ENCODE measurements at regions not wholly inside any gene's neighbourhood (a gene's known extent, or its start where the extent isn't known, plus 50 kb on each side); places are given as distances from the start of the nearest gene placed in this dataset.

GRCh38 chr6:92559003-92559402 lies 860.4 kb downstream of the EPHA7 start:
- no peak for FAIRE-seq
- no peak overlapping the region for H3K4me2 ChIP-seq
- no peak for DNase-seq (ENCODE audit: low read depth in 1 of 2, low spot score in 1 of 2)
- ChIA-PET CTCF (no interaction called here), POLR2A (no interaction called here)
- ATAC-seq, result no peak
- TF ChIP-seq MAFK (IDR thresholded peaks at IDR 0.05; ENCODE audit: partially characterized antibody) (peak; percentile 87), ZSCAN20 (CRISPR knock-in tag; IDR thresholded peaks at IDR 0.05) (no peak)
- H3K4me3 ChIP-seq, result no peak overlapping the region
- H3K27ac ChIP-seq, result no peak overlapping the region
- no peaks in the 10 kb centered on the region for H3K4me1 ChIP-seq
- H3K9me3 ChIP-seq, result no peaks in the 10 kb centered on the region
- WGBS (ENCODE audit: missing lambda C conversion rate), result 4% methylated on average over 2 of the region's 2 CpGs

GRCh38 chr6:92550501-92550900 lies 868.9 kb downstream of the EPHA7 start:
- Histone ChIP-seq H3K27ac (no peak overlapping the region), H3K4me1 (no peaks in the 10 kb centered on the region), H3K4me3 (no peak overlapping the region), H3K9me3 (no peaks in the 10 kb centered on the region), H3K4me2 (no peak overlapping the region)
- ATAC-seq (no peak), FAIRE-seq (no peak), DNase-seq (ENCODE audit: low read depth in 1 of 2, low spot score in 1 of 2) (no peak)
- POLR2A ChIA-PET, result no interaction called here
- CTCF ChIA-PET, result no interaction called here
- WGBS (ENCODE audit: missing lambda C conversion rate), result 7% methylated on average over 1 of the region's 1 CpG
- TF ChIP-seq RCOR1 (IDR thresholded peaks at IDR 0.05; ENCODE audit: low read depth, low read length), result no peak
- TF ChIP-seq HEYL (CRISPR knock-in tag; IDR thresholded peaks at IDR 0.05), result no peak
- no peak for TF ChIP-seq NFE2L2 (conservative IDR thresholded peaks at IDR 0.05; ENCODE audit: low read length)

GRCh38 chr6:92545861-92546260 lies 873.5 kb downstream of the EPHA7 start:
- Histone ChIP-seq H3K4me2 (no peak overlapping the region), H3K27ac (no peak overlapping the region), H3K4me3 (no peak overlapping the region), H3K9me3 (no peaks in the 10 kb centered on the region), H3K4me1 (no peaks in the 10 kb centered on the region)
- TF ChIP-seq HOXB13 (CRISPR knock-in tag; IDR thresholded peaks at IDR 0.05; ENCODE audit: low read depth) (no peak), HDAC2 (IDR thresholded peaks at IDR 0.05) (no peak), CBX8 (IDR thresholded peaks at IDR 0.05) (no peak), MAFK (IDR thresholded peaks at IDR 0.05; ENCODE audit: partially characterized antibody) (no peak), CEBPB (IDR thresholded peaks at IDR 0.05) (no peak), SMC3 (IDR thresholded peaks at IDR 0.05) (no peak), CTCF (IDR thresholded peaks at IDR 0.05) (no peak), TFCP2L1 (CRISPR knock-in tag; IDR thresholded peaks at IDR 0.05) (no peak), HES2 (IDR thresholded peaks at IDR 0.05) (no peak), ZSCAN20 (CRISPR knock-in tag; IDR thresholded peaks at IDR 0.05) (no peak), CHD4 (IDR thresholded peaks at IDR 0.05; ENCODE audit: borderline replicate concordance) (no peak), ZC3H11A (IDR thresholded peaks at IDR 0.05) (no peak), ZNF302 (CRISPR knock-in tag; IDR thresholded peaks at IDR 0.05) (no peak), HOXA7 (CRISPR knock-in tag; IDR thresholded peaks at IDR 0.05) (no peak), ATOH8 (CRISPR knock-in tag; IDR thresholded peaks at IDR 0.05; ENCODE audit: low read depth) (no peak), NPAS2 (CRISPR knock-in tag; IDR thresholded peaks at IDR 0.05; ENCODE audit: borderline replicate concordance) (no peak), MAZ (IDR thresholded peaks at IDR 0.05; ENCODE audit: borderline replicate concordance, low read depth, low read length) (no peak)
- DNase-seq (ENCODE audit: low read depth in 1 of 2, low spot score in 1 of 2) (no peak), FAIRE-seq (no peak), ATAC-seq (no peak)
- ChIA-PET POLR2A (no interaction called here), CTCF (no interaction called here)
- WGBS (ENCODE audit: missing lambda C conversion rate), result 0% methylated on average over 1 of the region's 1 CpG
